GM21526 (cell line): ENCODE measurements at regions not wholly inside any gene's neighbourhood (a gene's known extent, or its start where the extent isn't known, plus 50 kb on each side); places are given as distances from the start of the nearest gene placed in this dataset.

ENCODE experiments used
- ATAC-seq: cut with Tn5 transposase; IDR thresholded peaks from one replicate; pipeline ENCODE4 v1.9.1; 2021; ENCODE audit warnings: moderate library complexity; ENCODE audit not compliant: unreplicated experiment, low FRiP score

DNA sequence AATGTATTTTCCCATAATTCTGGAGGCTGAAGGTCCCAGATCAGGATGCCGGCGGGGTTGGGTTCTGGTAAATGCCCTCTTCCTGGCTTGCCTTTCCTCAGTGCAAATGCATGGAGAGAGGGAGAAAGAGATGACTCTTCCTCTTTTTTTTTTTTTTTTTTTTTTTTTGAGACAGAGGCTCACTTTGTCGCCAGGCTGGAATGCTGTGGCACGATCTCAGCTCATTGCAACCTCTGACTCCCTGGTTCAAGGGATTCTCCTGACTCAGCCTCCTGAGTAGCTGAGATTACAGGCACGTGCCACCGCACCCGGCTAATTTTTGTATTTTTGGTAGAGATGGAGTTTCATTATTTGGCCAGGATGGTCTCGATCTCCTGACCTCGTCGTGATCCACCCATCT, 300.0 kb upstream of the TAS2R1 start:
- ATAC-seq = no peak

DNA sequence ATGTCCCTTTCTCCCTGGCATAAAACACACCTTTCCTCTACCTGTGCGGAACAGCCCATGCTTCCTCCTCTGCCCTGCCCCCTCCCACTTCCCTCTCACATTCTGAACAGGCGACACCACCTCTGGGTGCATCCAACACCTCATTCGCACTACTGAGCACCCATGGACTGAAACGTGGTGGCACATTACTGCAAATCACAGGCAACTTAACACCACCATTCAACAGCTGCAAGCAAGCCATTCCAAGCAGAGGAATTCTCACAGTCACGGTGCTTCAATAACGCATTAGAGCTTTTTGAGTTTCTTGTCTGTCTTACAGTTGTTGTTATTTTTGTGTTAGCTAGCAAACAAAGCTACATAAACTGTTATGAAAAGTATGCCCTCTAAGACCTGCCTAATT, 298.2 kb upstream of the TAS2R1 start:
- ATAC-seq = no peak

DNA sequence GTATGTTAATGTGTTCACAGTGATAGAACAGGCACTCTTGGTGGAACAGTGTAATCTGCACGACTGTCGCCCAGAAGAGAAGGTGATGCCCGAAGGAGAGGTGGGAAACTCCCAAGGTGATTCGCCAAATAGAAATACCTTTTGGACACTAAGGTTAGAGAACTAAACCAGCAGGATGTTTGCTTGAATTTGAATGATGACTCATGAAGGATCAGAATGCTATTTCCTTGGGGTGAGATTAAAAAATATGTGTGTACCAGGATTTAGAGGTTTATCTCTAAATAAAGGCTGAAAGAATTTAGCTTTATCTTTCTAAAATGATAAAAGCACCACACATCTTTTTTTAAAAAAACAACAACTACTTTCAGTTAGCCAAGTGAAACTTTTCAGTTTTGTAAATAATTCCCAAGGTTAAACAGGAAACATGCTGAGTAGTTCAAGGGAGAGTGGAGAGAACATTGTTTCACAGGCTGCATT, 297.4 kb upstream of the TAS2R1 start:
- ATAC-seq = no peak

DNA sequence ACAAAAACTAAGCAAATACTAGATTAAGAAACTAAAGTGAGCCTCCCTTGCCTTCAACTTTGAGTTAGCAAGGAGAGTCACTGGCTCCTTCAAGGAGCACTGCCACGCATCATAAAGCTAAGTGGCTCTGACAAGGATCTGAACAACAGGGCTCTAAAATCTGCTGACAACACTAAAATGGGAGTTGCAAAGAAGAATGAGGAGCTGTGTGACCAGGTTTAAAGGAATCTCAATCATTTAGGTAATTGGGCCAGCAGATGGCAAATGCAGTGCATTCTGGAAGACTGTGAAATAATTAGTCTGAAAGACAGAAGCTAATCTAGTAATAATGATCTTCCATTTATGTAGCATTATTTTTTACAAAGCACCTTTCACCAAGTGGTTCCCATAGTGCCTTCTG, 297.0 kb upstream of the TAS2R1 start:
- no peak for ATAC-seq

DNA sequence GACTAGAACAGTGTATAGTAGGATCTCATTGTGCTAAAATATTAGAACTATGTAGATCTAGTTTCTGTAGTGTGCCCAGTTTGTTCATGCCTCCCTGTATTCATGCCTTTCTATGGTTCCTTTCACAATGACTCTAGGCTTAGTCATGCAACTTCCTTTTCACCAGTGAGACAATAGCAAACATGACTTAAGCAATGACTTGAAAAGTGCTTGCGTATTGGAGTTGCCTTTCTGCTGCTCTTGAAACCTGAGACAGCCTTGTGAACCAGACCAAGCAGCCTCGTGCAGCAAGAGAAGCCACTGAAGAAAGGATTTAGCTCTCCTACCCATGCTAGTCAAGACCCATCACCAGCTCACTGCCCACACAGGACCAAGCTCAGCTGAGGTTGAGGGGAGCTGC, 294.5 kb upstream of the TAS2R1 start:
- ATAC-seq = peak; percentile 63

DNA sequence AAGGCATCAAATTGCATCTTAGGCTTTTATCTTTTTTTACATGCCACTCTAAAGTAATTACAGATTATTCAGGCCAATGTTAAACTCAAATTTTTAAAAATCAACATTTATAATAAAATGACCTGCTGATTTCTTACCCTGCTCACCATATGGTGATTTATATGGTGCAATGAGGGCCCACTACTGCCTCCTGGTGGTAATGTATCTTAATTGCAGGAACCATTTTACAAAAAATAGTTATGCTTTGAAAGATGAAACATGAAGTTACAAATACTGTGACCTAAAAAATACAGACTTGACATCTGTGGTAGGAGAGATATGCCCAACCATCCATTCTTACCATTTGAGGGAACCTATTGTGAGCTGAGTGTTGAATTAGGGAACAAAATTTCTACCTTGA, 292.6 kb upstream of the TAS2R1 start:
- no peak for ATAC-seq

DNA sequence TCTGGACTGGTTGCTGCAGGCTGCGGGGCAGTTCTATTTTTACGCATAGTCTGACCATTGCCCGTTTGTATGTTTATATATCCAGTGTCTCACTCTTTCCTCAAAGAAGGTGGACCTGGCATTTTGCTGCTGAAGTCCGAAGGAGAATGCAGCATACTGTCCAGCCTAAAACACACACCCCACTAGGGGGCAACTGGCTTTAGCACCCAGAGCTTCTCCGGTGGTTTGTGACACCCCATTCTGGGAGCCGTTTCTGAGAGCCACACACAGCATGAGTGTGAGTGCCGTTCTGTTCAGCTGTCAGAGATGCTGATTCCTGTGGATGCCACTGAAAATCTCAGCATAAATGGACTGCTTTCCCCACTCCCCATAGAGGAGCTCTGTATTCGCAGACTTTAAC, 290.5 kb upstream of the TAS2R1 start:
- no peak for ATAC-seq

DNA sequence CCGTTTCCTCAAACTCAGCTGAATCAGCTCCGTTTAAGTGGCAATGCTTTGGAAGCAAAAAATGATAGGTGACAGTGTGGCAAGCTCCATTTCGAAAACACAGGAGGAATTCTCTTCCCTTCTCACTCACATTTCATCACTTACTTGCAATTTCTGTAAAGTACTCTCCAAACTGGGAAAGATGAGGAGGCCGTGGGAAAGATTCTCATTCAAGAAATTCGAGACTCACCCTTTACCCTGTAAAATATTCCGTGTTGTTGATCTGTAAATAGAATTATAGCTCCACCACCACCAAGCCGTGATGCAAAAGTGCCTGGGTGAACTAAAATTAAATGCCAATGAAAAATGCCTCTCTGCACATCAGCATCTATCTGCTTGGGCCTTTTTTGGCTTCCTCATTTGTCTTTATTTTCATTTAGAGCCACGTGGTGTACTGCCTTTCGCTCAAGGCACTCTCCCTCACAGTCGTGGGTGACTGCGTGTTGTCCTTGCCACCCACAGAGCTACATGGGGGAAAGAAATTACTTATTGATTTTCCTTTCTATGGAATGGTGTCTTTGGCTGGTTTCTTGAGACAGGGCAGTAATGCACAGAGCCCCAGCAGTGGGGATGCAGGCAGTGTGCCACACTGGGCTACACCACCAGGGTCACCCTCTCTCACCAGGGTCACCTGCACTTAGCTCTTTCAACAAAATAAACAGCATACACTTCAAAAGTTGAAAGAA, 289.3 kb upstream of the TAS2R1 start:
- no peak for ATAC-seq

DNA sequence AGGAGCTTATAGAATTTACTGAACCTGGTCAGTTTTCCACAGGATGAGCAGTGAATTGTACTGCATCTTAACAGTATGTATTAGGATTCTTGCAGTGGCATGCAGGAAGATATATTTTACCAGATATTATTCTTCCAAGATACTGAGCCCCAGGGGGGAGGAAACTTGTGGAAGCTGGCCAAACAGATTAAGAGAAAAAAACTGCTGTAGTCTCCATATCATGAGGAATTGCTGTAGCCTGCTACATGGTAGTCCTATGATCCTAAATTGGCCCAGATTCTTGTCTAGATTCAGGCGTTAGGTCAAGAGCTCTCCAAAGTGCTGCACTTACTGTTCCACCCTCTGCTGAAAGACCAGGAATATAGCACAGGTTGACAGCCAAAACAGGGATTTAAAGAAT, 275.5 kb upstream of the TAS2R1 start:
- ATAC-seq = no peak

DNA sequence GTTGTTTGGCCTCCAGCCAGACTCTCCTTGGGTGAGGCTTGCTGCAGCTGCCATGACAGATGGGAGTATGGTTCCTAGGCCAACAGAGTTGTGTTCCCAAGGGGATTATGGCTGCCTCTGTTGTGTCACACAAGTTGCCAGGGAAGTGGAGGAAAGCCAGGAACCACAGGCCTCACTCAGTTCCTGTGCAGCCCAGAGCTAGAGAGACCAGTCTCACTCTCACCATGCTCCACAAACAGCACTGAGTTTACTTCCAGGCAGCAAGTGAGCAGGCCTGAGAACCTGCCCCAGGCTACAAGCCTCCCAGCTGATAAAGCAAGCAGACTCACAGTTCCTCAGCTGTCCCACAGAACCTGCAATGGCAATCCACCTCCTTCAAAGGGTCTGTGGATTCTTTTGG, 273.6 kb upstream of the TAS2R1 start:
- no peak for ATAC-seq

DNA sequence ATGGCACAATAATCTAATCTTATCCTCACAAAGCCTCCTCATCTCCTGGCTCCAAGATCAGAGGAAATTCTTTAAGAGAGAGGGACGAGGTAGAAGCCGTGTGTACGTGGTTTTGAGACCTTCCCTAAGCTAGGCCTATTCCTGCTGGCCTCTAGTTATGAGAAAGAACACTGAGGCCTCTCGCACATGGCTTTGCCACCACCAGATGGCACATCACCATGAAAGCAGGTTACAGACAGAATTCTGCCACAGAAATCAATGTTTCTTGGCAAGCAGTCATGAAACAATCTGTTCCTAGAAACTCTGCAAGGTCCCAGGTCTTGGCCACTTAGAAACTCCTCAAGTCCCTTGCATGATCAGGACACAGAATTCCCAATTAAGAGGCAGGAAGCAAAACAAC, 268.2 kb upstream of the TAS2R1 start:
- no peak for ATAC-seq

DNA sequence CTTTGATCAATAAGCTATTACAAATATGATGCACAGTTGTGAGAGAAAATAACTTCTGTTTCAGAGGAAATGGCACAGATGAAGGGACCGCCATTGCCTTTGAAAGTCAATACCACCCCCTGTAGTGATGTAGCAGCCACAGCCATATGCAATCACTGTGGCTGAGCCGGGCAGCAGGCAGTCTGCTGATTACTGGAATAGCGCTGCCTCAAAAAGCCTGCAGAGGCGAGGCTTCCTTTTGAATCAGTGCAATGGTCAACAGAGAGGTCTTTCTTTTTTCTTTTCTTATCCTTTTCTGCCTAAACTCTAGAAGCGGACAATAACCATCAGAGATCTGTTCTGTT, 265.1 kb upstream of the TAS2R1 start:
- ATAC-seq = no peak

DNA sequence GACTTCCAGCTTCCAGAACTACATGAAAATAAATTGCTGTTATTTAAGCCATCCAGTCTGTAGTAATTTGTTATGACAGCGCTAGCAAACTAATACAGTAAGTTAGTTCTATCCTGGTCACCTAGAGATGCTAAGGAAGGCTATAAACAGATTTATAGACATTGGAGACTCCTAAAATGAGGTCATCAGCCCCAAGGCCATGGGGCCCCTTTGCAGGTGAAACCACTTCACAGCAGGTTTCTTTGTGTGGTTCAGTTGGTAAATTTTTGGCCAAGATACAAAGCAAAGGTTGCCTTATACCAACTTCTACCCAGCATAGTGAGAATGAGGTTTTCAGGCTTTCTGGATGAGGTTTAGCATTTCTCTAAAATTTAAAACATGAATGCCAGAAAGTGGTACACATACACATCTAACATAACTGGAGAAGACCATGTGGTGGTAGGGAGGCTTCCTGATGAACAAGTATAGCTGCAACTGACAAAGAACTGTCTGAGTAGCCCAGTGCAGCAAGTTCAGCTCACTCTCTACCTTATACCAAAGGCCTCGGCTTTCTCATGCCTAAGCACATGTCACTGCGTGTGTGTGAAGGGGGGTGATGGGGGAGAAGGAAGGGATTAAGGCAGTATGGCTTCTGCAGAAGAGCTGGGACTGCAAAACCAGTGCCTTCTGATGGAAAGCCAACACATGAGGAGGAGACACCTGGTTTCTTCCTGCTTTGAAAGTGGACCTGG, 264.6 kb upstream of the TAS2R1 start:
- no peak for ATAC-seq

DNA sequence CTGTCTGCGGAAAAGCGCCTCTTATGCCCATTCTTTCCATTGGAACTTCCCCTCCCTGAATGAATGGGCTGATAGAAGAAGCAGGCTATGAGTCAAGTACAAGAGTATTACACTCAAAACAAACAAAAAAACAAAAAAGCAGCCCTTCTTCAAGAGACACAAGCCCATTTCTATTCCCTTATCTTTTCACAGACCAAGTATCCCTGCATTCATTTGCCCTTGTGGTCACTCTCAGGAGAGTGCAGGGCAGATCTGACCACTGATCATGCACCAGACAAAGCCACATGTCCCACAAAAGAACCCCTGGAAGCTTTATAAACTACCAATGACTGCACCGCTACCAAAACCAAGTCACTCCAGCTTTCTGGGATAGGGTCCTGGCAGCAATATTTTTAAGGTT, 262.5 kb upstream of the TAS2R1 start:
- ATAC-seq = no peak

DNA sequence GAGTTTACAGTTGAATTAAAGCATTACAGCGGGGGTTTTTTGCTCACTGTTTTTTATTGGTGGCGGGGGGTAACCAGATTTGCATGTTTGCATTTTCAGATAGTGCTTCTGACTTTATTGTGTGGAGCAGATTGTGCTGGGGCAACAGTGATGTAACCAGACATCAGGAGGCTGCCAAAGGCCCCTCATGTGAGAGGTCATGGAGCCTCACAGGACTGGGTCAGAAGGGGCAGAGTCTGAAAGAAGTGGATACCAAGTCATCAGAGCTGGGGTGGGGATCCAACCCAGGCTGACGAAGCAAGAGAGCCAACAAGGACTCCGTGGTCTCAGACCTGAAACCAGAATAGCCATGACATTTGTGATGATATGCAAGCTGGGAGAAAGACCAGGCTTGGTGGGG, 259.4 kb upstream of the TAS2R1 start:
- no peak for ATAC-seq

DNA sequence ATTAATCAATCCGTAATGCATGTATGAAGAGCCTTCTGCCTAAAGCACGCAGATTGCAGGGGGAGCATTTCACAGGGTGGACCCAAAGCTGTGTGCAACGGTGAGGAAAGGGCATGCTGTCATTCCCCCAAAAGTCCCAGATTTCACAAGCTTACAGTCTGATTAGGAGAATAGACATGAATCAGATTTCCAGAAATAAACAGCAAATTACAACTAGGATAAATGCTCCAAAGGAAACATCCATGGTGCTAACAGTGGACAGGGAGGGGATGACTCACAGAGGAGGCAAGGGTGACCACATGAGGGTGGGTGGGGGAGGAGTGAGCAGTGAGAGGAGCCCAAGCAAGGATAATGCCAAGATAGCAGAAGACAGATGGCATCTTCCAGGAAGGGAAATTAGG, 258.4 kb upstream of the TAS2R1 start:
- ATAC-seq = no peak

DNA sequence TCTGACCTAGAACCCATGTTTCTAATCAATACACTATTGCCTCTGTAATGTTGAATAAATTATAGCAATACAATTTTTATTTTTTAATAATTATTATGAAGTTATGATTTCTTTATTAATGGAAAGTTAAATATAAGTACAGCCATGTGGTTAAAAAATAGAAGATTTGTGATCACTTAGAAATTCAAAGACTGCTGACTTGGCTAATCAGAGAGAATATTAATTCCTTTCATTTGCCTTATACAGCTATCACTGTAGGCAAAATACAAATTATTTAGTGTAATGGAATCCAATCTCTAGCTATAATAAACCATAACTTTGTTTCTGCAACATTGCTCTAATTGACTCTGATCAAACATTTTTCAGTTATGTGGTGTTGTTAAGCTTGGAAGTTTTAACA, 255.0 kb upstream of the TAS2R1 start:
- ATAC-seq = no peak

DNA sequence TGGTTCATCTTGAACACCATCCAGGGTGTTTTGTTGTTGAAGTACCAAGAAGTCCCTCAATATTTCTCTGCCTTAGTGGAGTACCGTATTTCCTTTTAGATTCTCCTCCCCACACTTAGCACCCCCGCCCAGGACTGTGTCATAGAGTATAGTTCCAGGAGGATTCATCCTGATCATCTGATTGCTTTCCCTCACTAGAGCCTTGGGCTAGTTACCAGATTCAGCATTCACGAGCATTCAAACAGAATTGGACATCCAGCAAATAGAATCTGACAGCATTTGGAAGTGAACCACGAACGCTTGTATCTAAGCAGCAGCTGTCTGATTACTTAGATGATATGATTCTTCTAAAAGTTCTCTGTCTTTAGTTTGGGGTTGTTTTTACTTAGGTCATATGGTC, 248.1 kb upstream of the TAS2R1 start:
- ATAC-seq = no peak

DNA sequence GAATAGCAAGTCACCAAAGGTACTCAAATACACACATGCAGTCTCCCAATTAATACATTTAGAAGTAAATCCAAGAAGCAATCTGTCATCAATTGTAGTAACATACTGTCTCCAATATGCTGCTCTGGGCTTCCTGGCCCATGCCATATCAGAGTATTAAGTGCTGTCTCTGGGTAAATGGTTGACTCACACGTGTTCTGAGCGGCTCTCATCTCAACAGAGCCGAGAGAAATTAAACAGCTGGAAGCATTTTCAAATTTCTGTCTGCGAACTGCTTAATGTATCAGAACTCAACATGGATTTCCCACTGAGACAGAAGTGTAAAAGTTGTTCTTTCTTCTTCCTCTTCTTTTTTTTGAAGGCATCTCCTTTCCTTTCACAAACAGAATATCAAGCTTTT, 247.3 kb upstream of the TAS2R1 start:
- no peak for ATAC-seq

DNA sequence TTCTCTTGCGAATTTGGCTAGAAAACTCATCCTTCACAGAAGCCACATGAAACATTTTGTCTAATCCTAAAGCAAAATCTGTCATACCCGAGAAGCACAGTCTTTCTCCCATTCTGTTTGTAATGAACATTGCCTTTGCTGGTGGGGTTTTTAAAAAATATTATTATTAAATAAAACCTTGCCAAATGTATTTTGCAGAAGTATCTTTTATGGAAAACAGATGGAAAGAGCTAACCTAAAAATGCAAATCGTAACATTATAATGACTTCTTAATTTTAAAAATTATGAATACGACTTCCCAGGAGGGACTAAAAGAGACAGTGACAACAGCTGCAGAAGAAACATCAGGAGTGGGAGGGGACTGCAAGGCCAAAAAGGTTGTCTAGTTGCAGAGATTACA, 246.3 kb upstream of the TAS2R1 start:
- no peak for ATAC-seq

DNA sequence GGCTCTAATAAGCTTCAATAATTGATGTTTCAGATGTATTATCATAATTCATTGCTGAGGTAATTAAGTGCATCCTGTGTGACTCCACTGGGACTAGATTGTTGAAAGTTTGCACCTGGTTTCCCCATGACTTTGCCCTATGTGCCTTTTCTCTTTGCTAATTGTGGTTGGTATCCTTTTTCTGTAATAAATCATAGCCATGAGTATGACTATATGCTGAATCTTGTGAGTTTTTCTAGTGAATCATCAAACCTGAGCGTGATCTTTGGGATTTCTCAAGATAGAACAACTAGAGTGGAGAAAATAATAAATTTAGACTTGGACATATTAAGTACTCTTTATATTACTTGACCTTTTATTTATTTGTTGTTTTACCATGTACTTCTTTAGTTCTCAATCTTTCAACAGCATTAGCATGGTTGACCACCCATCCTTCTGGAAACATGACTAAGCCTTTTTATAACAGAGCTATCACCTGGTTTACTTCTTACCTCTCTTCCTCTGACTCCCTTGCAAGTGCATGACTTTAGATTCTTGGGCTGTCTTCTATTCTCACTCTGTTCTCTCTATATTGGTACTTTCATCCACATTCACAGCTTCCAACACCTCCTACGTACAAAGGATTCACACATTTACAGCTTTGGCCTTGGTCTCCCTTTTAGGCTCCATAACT, 239.6 kb upstream of the TAS2R1 start:
- ATAC-seq = no peak

DNA sequence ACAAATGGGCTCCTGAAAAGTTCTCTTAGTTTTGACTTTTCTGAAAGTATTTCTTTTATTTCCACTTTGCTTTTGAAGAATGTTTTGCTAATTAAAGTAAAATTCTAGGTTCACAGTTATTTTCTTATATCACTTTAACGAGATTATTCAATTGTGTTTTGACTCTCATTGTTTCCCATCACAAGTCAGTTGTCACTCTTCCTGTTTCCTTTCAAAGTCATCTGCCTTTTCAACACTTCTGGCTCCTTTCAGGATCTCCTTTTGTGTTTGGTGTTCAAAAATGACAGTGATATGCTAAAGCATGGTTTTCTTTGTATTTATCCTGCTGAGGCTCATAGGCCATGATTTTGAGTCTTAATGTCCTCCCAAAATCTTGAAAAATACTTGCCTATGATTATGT, 235.4 kb upstream of the TAS2R1 start:
- no peak for ATAC-seq
